Mucosa of rectum (tissue), 2 donors: ENCODE measurements at regions not wholly inside any gene's neighbourhood (a gene's known extent, or its start where the extent isn't known, plus 50 kb on each side); places are given as distances from the start of the nearest gene placed in this dataset.

Experiments used
- H3K27ac ChIP-seq, 2 donors: one replicate each; pipeline ENCODE4 v1.7.0; 2013; ENCODE audit warnings: inconsistent platforms in 2 of 2, low read depth in 2 of 2, low read length in 2 of 2
- H3K27me3 ChIP-seq, 2 donors: one replicate each; pipeline ENCODE4 v1.7.0; 2013; ENCODE audit warnings: low read length in 2 of 2; ENCODE audit not compliant: control insufficient read depth in 2 of 2, insufficient read depth in 2 of 2
- H3K36me3 ChIP-seq, 2 donors: one replicate each; pipeline ENCODE4 v1.7.0; 2013; ENCODE audit warnings: low read length in 2 of 2; ENCODE audit not compliant: control insufficient read depth in 2 of 2, insufficient read depth in 2 of 2
- H3K4me1 ChIP-seq, 2 donors: one replicate each; pipeline ENCODE4 v1.7.0; 2013; ENCODE audit warnings: low read length in 2 of 2, mild to moderate bottlenecking in 1 of 2; ENCODE audit not compliant: control insufficient read depth in 2 of 2, insufficient read depth in 2 of 2
- H3K4me3 ChIP-seq, 2 donors: one replicate each; pipeline ENCODE4 v1.7.0; 2013; ENCODE audit warnings: low read length in 2 of 2
- H3K9ac ChIP-seq, 2 donors: one replicate each; pipeline ENCODE4 v1.7.0; 2013; ENCODE audit warnings: low read length in 2 of 2, low read depth in 1 of 2, mild to moderate bottlenecking in 1 of 2
- H3K9me3 ChIP-seq, 2 donors: one replicate each; pipeline ENCODE4 v1.7.0; 2013; ENCODE audit warnings: low read length in 2 of 2; ENCODE audit not compliant: control insufficient read depth in 2 of 2
- donor health status: healthy.
- donor health status: Normal muscosa, but diverticular disease.

DNA sequence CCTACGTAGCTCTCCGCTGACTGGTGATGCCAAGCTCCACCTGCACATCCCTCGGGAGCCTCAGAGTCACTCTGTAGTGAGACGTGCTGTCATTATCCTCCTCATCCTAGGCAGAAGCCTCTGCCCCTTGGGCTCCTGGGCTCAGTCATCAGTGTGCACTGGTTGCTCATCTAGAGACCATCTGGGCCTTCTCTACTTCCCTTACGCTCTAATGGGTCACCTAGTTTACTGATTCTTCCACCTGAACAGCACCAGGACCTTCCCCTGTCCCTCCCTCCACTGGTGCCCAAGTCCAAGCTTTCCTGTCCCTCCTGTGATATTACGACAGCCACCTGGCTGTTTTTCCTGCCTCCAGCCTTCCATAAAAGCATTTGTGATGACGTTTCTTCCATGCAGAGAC is 136.1 kb upstream of the ERRFI1 start:
- H3K27ac ChIP-seq = no peak overlapping the region
- no peaks in the 10 kb centered on the region for H3K4me1 ChIP-seq
- H3K9ac ChIP-seq = no peak overlapping the region
- H3K4me3 ChIP-seq = no peak overlapping the region
- H3K27me3 ChIP-seq = no peaks in the 10 kb centered on the region
- H3K9me3 ChIP-seq = no peaks in the 10 kb centered on the region
- no peaks in the 10 kb centered on the region for H3K36me3 ChIP-seq

DNA sequence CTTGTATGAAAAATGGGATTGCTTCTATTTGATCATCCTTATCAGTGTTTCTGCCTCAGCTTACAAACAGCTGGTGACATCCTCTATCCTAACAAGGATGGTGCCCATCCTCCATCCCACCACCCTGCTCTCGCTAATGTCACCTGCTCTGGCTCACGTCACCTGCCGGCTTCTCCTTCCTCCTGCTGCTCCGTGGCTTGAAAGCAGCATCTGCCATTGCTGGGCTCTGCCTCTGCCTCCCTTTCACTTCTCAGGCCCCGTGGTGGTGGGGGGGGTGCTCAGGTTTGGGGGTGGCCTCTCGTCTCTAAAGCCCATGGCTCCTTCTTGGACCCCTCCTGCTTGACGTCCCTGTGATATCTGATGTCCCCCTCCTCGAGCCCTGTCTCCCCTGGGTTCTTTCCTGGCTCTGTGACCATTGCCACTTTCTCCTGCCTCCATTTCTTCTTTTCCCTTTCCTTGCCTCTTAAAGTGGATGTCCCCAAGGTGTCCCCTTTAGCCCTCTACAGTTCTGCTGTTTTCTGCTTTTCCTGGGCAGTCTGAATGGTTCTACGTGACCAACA is 135.5 kb upstream of the ERRFI1 start:
- no peak overlapping the region for H3K4me3 ChIP-seq
- no peaks in the 10 kb centered on the region for H3K36me3 ChIP-seq
- no peaks in the 10 kb centered on the region for H3K27me3 ChIP-seq
- H3K4me1 ChIP-seq = no peaks in the 10 kb centered on the region
- H3K27ac ChIP-seq = no peak overlapping the region
- no peaks in the 10 kb centered on the region for H3K9me3 ChIP-seq
- H3K9ac ChIP-seq = no peak overlapping the region

DNA sequence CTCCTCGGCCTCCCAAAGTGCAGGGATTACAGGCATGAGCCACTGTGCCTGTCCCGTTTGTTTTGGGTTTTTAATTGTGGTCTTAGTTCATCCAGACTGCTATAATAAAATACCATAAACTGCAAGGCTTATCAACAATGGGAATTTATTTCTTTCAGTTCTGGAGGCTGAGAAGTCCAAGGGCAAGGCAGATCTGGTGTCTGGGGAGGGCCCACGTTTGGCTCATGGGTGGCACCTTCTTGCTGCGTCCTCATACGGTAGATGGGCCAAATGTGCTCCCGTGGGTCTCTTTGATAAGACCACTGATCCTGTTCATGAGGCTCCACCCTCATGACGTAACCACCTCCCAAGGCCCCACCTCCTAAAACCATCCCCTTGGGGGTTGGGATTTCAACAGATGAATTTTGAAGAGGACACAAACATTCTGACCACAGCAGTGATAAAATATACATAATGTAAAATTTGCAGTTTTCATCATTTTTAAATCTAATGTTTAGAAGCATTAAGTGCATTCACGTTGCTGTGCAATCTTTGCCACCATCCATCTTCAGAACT is 133.4 kb upstream of the ERRFI1 start:
- Histone ChIP-seq H3K9ac (no peak overlapping the region), H3K4me1 (no peaks in the 10 kb centered on the region), H3K27me3 (no peaks in the 10 kb centered on the region), H3K27ac (no peak overlapping the region), H3K36me3 (no peaks in the 10 kb centered on the region), H3K9me3 (no peaks in the 10 kb centered on the region), H3K4me3 (no peak overlapping the region)

DNA sequence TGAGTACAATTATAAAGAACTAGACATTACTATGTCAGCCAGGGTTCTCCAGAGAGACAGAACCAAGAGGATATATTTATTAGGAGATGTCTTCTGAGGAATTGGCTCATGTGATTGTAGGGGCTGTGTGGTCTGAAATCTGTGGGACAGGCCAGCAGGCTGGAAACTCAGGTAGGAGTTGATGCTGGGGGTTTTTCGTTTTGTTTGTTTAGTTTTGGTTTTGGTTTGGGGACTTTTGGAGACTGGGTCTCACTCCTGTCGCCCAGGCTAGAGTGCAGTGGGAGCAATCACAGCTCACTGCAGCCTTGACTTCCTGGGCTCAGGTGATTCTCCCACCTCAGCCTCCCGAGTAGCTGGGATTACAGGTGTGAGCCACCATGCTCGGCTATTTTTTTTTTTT is 132.9 kb upstream of the ERRFI1 start:
- Histone ChIP-seq H3K4me1 (no peaks in the 10 kb centered on the region), H3K9me3 (no peaks in the 10 kb centered on the region), H3K27ac (no peak overlapping the region), H3K27me3 (no peaks in the 10 kb centered on the region), H3K4me3 (no peak overlapping the region), H3K9ac (no peak overlapping the region), H3K36me3 (no peaks in the 10 kb centered on the region)

DNA sequence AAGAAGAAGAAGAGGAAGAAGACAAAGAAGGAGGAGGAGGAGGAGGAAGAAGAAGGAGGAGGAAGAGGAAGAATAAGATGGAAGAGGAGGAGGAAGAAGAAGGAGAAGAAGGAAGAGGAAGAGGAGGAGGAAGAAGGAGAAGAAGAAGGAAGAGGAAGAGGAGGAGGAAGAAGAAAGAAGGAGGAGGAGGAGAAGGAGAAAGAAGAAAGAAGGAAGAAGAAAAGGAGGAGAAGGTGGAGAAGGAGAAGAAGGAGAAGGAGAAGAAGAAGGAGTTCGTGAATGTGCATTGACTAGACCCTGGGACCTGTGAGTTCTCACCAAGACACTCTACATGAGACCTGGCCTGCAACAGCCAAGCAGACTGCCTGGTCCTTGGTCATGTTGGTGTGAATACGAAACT is 131.7 kb upstream of the ERRFI1 start:
- no peak overlapping the region for H3K9ac ChIP-seq

DNA sequence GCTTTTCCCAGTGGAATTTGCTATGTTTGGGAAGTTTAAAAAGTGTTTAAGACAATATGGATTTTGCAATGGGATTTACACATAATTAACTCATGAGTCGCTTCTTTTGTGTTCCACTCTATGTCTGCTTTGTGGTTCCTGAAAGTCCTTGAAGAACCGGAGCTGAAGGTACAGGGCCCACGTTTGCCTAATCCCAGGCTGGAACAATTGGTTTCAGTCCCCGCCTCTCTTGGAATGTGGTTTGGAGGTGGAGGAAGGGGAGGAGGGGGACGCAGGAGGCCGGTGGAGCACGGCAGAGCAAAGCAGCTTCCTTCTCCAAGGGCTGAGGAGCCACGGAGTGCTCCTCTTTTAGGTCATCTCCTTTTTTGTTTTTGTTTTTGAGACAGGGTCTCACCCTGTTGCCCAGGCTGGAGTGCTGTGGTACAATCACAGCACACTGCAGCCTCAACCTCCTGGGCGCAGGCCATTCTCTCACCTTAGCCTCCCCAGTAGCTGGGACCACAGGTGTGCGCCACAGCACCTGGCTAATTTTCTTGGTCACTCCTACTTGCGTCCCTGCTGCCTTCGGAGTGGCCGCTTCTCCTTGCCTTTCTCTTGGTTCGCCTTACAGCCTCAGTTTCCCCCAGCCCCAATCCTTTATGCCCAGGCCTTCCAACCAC is 129.5 kb upstream of the ERRFI1 start:
- no peak overlapping the region for H3K27ac ChIP-seq

More for the DNA sequence above, 131.7 kb upstream of the ERRFI1 start:
- Histone ChIP-seq H3K27ac (no peak overlapping the region), H3K36me3 (no peaks in the 10 kb centered on the region), H3K27me3 (no peaks in the 10 kb centered on the region), H3K4me3 (no peak overlapping the region), H3K9me3 (no peaks in the 10 kb centered on the region), H3K4me1 (no peaks in the 10 kb centered on the region)

DNA sequence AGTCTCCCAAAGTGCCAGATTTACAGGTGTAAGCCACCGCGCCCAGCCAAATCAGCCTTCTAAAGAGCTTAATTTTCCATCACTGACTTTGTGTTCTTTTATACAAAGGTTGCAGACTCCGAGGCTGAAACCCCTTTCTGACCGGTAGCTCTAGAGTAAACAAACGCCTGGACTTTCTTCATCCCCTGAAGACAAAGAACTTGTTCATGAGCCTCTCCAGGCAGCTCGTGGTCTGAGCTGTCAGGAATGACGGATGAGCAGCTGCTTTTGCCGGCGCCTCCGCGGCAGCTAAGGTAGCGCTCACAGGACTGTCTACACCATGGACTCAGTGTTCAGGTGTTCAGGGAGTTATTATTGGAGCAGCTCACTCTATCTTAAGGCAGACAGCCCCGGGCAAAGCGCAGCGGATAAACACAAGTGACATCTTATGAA is 128.5 kb upstream of the ERRFI1 start:
- Histone ChIP-seq H3K27ac (no peak overlapping the region), H3K27me3 (no peaks in the 10 kb centered on the region), H3K36me3 (no peaks in the 10 kb centered on the region), H3K9ac (no peak overlapping the region), H3K9me3 (no peaks in the 10 kb centered on the region), H3K4me3 (no peak overlapping the region), H3K4me1 (no peaks in the 10 kb centered on the region)

More for the DNA sequence above, 129.5 kb upstream of the ERRFI1 start:
- Histone ChIP-seq H3K36me3 (no peaks in the 10 kb centered on the region), H3K27me3 (no peaks in the 10 kb centered on the region), H3K4me3 (no peak overlapping the region), H3K9me3 (no peaks in the 10 kb centered on the region), H3K9ac (no peak overlapping the region), H3K4me1 (no peaks in the 10 kb centered on the region)

DNA sequence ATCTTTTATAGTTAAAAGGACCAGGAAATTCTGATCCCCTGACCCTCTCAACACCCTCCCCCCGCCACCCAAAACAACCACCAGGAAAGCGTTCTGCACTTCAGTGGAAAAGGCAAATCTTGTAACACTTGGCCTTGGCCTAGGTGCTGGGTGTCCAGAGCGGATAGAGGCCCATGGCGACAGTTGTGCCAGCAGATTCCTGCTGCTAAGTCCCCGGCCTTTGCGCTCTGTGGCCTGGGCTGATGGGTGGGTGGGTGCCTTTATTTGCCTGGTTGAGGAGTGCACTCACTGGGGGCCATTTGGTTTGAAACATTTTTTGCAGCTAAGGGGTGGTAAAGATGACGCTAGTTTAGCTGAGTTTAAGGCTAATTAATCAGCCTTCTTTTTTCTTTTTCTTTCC is 127.9 kb upstream of the ERRFI1 start:
- Histone ChIP-seq H3K9me3 (no peaks in the 10 kb centered on the region), H3K4me1 (no peaks in the 10 kb centered on the region), H3K27ac (no peak overlapping the region), H3K9ac (no peak overlapping the region), H3K36me3 (no peaks in the 10 kb centered on the region), H3K4me3 (no peak overlapping the region), H3K27me3 (no peaks in the 10 kb centered on the region)

DNA sequence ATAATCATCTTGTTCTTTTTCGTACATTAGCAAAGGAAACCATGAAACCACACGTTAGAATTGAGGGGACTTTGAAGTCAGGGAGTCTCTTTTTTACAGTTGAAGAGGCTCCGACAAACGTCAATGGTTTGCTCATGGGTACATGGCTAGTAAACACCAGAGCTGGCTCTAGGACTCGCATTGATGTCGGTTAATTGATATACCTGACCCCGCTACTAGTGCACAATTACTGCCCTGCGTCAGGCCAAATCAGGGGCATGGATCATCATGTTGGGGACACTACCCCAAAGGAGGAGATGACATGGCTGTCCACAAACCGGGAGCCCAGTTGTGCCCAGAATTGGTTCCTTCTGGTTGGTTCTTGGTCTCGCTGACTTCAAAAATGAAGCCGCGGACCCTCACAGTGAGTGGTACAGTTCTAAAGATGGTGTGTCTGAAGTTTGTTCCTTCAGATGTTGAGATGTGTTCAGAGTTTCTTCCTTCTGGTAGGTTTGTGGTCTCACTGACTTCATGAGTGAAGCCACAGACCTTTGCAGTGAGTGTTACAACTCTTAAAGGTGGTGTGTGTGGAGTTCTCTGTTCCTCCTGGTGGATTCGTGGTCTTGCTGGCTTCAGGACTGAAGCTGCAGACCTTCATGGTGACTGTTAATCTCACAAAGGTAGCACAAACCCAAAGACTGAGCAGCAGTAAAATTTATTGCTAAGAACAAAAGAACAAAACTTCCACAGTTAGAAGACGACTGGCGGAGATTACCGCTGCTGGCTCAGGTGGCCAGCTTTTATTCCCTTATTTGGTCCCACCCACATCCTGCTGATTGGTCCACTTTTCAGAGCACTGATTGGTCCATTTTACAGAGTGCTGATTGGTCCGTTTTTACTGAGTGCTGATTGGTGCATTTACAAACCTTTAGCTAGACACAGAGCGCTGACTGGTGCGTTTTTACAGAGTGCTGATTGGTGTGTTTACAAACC is 126.9 kb upstream of the ERRFI1 start:
- no peak overlapping the region for H3K9ac ChIP-seq
- H3K36me3 ChIP-seq = no peaks in the 10 kb centered on the region
- H3K27ac ChIP-seq = peak overlapping the region; percentile 6 to 72
- H3K4me1 ChIP-seq = no peaks in the 10 kb centered on the region
- no peaks in the 10 kb centered on the region for H3K27me3 ChIP-seq
- H3K4me3 ChIP-seq = no peak overlapping the region
- H3K9me3 ChIP-seq = no peaks in the 10 kb centered on the region

DNA sequence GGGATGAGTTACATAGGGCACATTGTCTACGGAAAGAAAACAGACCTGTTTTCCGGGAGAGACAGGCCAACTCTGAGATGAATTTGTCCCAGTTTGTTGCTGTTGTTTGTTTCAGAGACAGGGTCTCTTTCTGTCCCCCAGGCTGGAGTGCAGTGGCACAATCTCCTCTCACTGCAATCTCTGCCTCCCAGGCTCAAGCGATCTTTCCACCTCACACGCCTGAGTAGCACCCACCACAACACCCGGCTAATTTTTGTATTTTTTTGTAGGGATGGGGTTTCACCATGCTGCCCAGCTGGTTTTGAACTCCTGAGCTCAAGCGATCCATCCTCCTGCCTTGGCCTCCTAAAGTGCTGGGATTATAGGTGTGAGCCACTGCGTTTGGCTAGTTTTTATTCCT is 125.5 kb upstream of the ERRFI1 start:
- no peaks in the 10 kb centered on the region for H3K27me3 ChIP-seq
- H3K9me3 ChIP-seq = no peaks in the 10 kb centered on the region
- no peak overlapping the region for H3K9ac ChIP-seq
- no peaks in the 10 kb centered on the region for H3K36me3 ChIP-seq
- H3K4me3 ChIP-seq = no peak overlapping the region
- no peak overlapping the region for H3K27ac ChIP-seq
- no peaks in the 10 kb centered on the region for H3K4me1 ChIP-seq
